Tongue (tissue), 1 donor: ENCODE measurements at regions not wholly inside any gene's neighbourhood (a gene's known extent, or its start where the extent isn't known, plus 50 kb on each side); places are given as distances from the start of the nearest gene placed in this dataset.
"Not testable (repeated sequence)": the region's sequence is repeated elsewhere in the genome, so short reads cannot be mapped to it uniquely, and the experiment has no call there.

Experiments used
- DNase-seq: peaks from one replicate; pipeline ENCODE4 v3.0.0-alpha.2; 2015

- DNase-seq, result no peak
Observed at GRCh38 chr4:111905511-111905910, 239.7 kb upstream of the FAM241A start.

- DNase-seq, result no peak
Observed at GRCh38 chr4:111919639-111920038, 225.6 kb upstream of the FAM241A start.

GRCh38 chr4:111921714-111922113 lies 223.5 kb upstream of the FAM241A start:
- no peak for DNase-seq

- no peak for DNase-seq
Observed at GRCh38 chr4:111923786-111924185, 221.5 kb upstream of the FAM241A start.

- no peak for DNase-seq
Observed at GRCh38 chr4:111924696-111925095, 220.6 kb upstream of the FAM241A start.

GRCh38 chr4:111930659-111931058 lies 214.6 kb upstream of the FAM241A start:
- DNase-seq, result no peak

- no peak for DNase-seq
Observed at GRCh38 chr4:111933703-111934102, 211.6 kb upstream of the FAM241A start.

GRCh38 chr4:111934314-111934713 lies 210.9 kb upstream of the FAM241A start:
- DNase-seq, result no peak

GRCh38 chr4:111937368-111937767 lies 207.9 kb upstream of the FAM241A start:
- peak; percentile 50 for DNase-seq

- no peak for DNase-seq
Observed at GRCh38 chr4:111941957-111942356, 203.3 kb upstream of the FAM241A start.

- DNase-seq, result peak; percentile 27
Observed at GRCh38 chr4:111943796-111944203, 201.5 kb upstream of the FAM241A start.

- DNase-seq, result peak; percentile 13
Observed at GRCh38 chr4:111945014-111945413, 200.2 kb upstream of the FAM241A start.

- no peak for DNase-seq
Observed at GRCh38 chr4:111946800-111947199, 198.5 kb upstream of the FAM241A start.

- DNase-seq, result no peak
Observed at GRCh38 chr4:111952688-111953087, 192.6 kb upstream of the FAM241A start.

GRCh38 chr4:111954550-111954949 lies 190.7 kb upstream of the FAM241A start:
- no peak for DNase-seq

- no peak for DNase-seq
Observed at GRCh38 chr4:111955001-111955400, 190.3 kb upstream of the FAM241A start.

GRCh38 chr4:111957116-111957515 lies 188.1 kb upstream of the FAM241A start:
- DNase-seq, result no peak

GRCh38 chr4:111957997-111958396 lies 187.3 kb upstream of the FAM241A start:
- no peak for DNase-seq

- DNase-seq, result no peak
Observed at GRCh38 chr4:111959222-111959621, 186.0 kb upstream of the FAM241A start.

- DNase-seq, result no peak
Observed at GRCh38 chr4:111960241-111960667, 185.0 kb upstream of the FAM241A start.

GRCh38 chr4:111961026-111961425 lies 184.2 kb upstream of the FAM241A start:
- DNase-seq, result not testable (repeated sequence)

GRCh38 chr4:111961809-111962208 lies 183.4 kb upstream of the FAM241A start:
- DNase-seq, result no peak

GRCh38 chr4:111963158-111963700 lies 182.0 kb upstream of the FAM241A start:
- no peak for DNase-seq

- no peak for DNase-seq
Observed at GRCh38 chr4:111977419-111977965, 167.8 kb upstream of the FAM241A start.

GRCh38 chr4:111979921-111980320 lies 165.3 kb upstream of the FAM241A start:
- DNase-seq, result no peak
